ENCODE measurements at regions not wholly inside any gene's neighbourhood (a gene's known extent, or its start where the extent isn't known, plus 50 kb on each side); places are given as distances from the start of the nearest gene placed in this dataset.

GRCh38 chrX:45571453-45571852 is 370.8 kb upstream of the DIPK2B start:
- Histone ChIP-seq H3K4me3 (ENCODE audit: control insufficient read depth in 2 of 3, extremely low read depth in 1 of 3, insufficient read depth in 2 of 3, low read depth in 1 of 3, low read length in 3 of 3) (no peak overlapping the region), H3K4me1 (ENCODE audit: control insufficient read depth, extremely low read depth, insufficient read depth, low read length) (no peaks in the 10 kb centered on the region), H3K9ac (ENCODE audit: control insufficient read depth, extremely low read depth, insufficient read depth, low read length) (no peak overlapping the region), H3K27me3 (ENCODE audit: control insufficient read depth, extremely low read depth, insufficient read depth, low read length) (no peaks in the 10 kb centered on the region), H2AFZ (ENCODE audit: control insufficient read depth, low read length) (no peak overlapping the region), H3K9me1 (ENCODE audit: control insufficient read depth, extremely low read depth, insufficient read depth, low read length) (no peaks in the 10 kb centered on the region), H3K9me3 (ENCODE audit: control insufficient read depth, low read depth, low read length) (no peaks in the 10 kb centered on the region), H3K27ac (ENCODE audit: control insufficient read depth, insufficient read depth, low read length) (no peak overlapping the region), H3K79me2 (ENCODE audit: control insufficient read depth, insufficient read depth, low read length) (no peaks in the 10 kb centered on the region), H4K20me1 (ENCODE audit: control insufficient read depth, extremely low read depth, insufficient read depth, low read length) (no peaks in the 10 kb centered on the region), H3K36me3 (ENCODE audit: control insufficient read depth in 2 of 2, extremely low read depth in 1 of 2, insufficient read depth in 2 of 2, low read length in 2 of 2) (no peaks in the 10 kb centered on the region), H3K4me2 (ENCODE audit: control insufficient read depth, extremely low read depth, insufficient read depth, low read depth, low read length) (no peak overlapping the region)
- dilution Hi-C loops (cut with MboI; ENCODE audit: extremely low pct_ligation_motif_present, low sequenced_read_pairs) = no loop called here
- no peak for TF ChIP-seq EZH2 (IDR thresholded peaks at IDR 0.05; ENCODE audit: low read length)
- no peak for TF ChIP-seq CTCF (optimal IDR thresholded peaks at IDR 0.05 in 1 of 3, IDR thresholded peaks at IDR 0.05 in 1 of 3, conservative IDR thresholded peaks at IDR 0.05 in 1 of 3; ENCODE audit: extremely low read depth in 1 of 3, insufficient read depth in 2 of 3, low read length in 3 of 3)
- DNase-seq (ENCODE audit: low read depth, low spot score) = no peak
- FAIRE-seq = no peak

- no peak for FAIRE-seq
- H3K27ac ChIP-seq (ENCODE audit: control insufficient read depth, insufficient read depth, low read length) = no peak overlapping the region
- no peaks in the 10 kb centered on the region for H3K4me1 ChIP-seq (ENCODE audit: control insufficient read depth, extremely low read depth, insufficient read depth, low read length)
- no peaks in the 10 kb centered on the region for H3K79me2 ChIP-seq (ENCODE audit: control insufficient read depth, insufficient read depth, low read length)
- H2AFZ ChIP-seq (ENCODE audit: control insufficient read depth, low read length) = no peak overlapping the region
- TF ChIP-seq CTCF (optimal IDR thresholded peaks at IDR 0.05 in 1 of 3, IDR thresholded peaks at IDR 0.05 in 1 of 3, conservative IDR thresholded peaks at IDR 0.05 in 1 of 3; ENCODE audit: extremely low read depth in 1 of 3, insufficient read depth in 2 of 3, low read length in 3 of 3) (no peak), EZH2 (IDR thresholded peaks at IDR 0.05; ENCODE audit: low read length) (no peak)
- dilution Hi-C loops (cut with MboI; ENCODE audit: extremely low pct_ligation_motif_present, low sequenced_read_pairs) = no loop called here
- H3K9me3 ChIP-seq (ENCODE audit: control insufficient read depth, low read depth, low read length) = no peaks in the 10 kb centered on the region
- H3K4me3 ChIP-seq (ENCODE audit: control insufficient read depth in 2 of 3, extremely low read depth in 1 of 3, insufficient read depth in 2 of 3, low read depth in 1 of 3, low read length in 3 of 3) = no peak overlapping the region
- no peaks in the 10 kb centered on the region for H3K27me3 ChIP-seq (ENCODE audit: control insufficient read depth, extremely low read depth, insufficient read depth, low read length)
- DNase-seq (ENCODE audit: low read depth, low spot score) = no peak
- H3K36me3 ChIP-seq (ENCODE audit: control insufficient read depth in 2 of 2, extremely low read depth in 1 of 2, insufficient read depth in 2 of 2, low read length in 2 of 2) = no peaks in the 10 kb centered on the region
- H3K9ac ChIP-seq (ENCODE audit: control insufficient read depth, extremely low read depth, insufficient read depth, low read length) = no peak overlapping the region
- no peak overlapping the region for H3K4me2 ChIP-seq (ENCODE audit: control insufficient read depth, extremely low read depth, insufficient read depth, low read depth, low read length)
- H4K20me1 ChIP-seq (ENCODE audit: control insufficient read depth, extremely low read depth, insufficient read depth, low read length) = no peaks in the 10 kb centered on the region
- no peaks in the 10 kb centered on the region for H3K9me1 ChIP-seq (ENCODE audit: control insufficient read depth, extremely low read depth, insufficient read depth, low read length)
Observed at GRCh38 chrX:45566456-45566855, 365.8 kb upstream of the DIPK2B start.
